K562 (cell line): ENCODE measurements at regions not wholly inside any gene's neighbourhood (a gene's known extent, or its start where the extent isn't known, plus 50 kb on each side); places are given as distances from the start of the nearest gene placed in this dataset.

Source experiments
- CCAR2 ChIP-seq: fragments of 200-400 bp; formaldehyde crosslinking; IDR thresholded peaks from 2 replicates; pipeline ENCODE4 v1.6.1; 2017; ENCODE audit warnings: mild to moderate bottlenecking, low read depth, low read length
- DIDO1 ChIP-seq: fragments of 450-650 bp; IDR thresholded peaks from 2 replicates; pipeline ENCODE4 v1.6.1; 2016; ENCODE audit warnings: low read depth, missing biosample characterization, missing genetic modification characterization
- FOXK1 ChIP-seq: sonication (generic); formaldehyde crosslinking; IDR thresholded peaks from 2 replicates; pipeline ENCODE4 v1.8.0; 2022; ENCODE audit warnings: missing genetic modification reagents, mild to moderate bottlenecking, borderline replicate concordance
- HCFC1 ChIP-seq: IDR thresholded peaks from 2 replicates; pipeline ENCODE4 v1.6.1; 2012; ENCODE audit warnings: low read depth, low read length, improper control_type of control experiment
- MXI1 ChIP-seq: IDR thresholded peaks from 2 replicates; pipeline ENCODE4 v1.6.1; 2011; ENCODE audit warnings: low read depth, mild to moderate bottlenecking, improper control_type of control experiment, low read length
- NEUROD1 ChIP-seq: fragments of 150-350 bp; IDR thresholded peaks from 2 replicates; pipeline ENCODE4 v1.6.1; 2014; ENCODE audit warnings: borderline replicate concordance, low read length, low read depth; ENCODE audit not compliant: partially characterized antibody
- NR2F6 ChIP-seq: fragments of 450-650 bp; formaldehyde crosslinking; IDR thresholded peaks from 2 replicates; pipeline ENCODE4 v1.4.0; 2020; ENCODE audit warnings: mild to moderate bottlenecking
- RBM25 ChIP-seq: fragments of 200-400 bp; formaldehyde crosslinking; IDR thresholded peaks from 2 replicates; pipeline ENCODE4 v1.6.1; 2018; ENCODE audit warnings: low read length, low read depth, moderate library complexity; ENCODE audit not compliant: severe bottlenecking
- SRSF3 ChIP-seq: fragments of 200-400 bp; formaldehyde crosslinking; IDR thresholded peaks from 2 replicates; pipeline ENCODE4 v1.6.1; 2016; ENCODE audit warnings: mild to moderate bottlenecking, low read length, moderate library complexity; ENCODE audit not compliant: insufficient read depth
- ZNF589 ChIP-seq: fragments of 200-800 bp; sonication (Bioruptor generic); IDR thresholded peaks from 2 replicates; pipeline ENCODE4 v1.6.1; 2016; ENCODE audit warnings: low read depth, missing genetic modification characterization, missing compliant biosample characterization
- TF ChIP-seq, protein P1 (sequence below): fragments of 200-600 bp; sonication (generic); IDR thresholded peaks from one replicate; pipeline ENCODE4 v1.6.1; 2012; ENCODE audit warnings: mild to moderate bottlenecking, low read depth, low read length, inconsistent platforms
- TF ChIP-seq, protein P2 (sequence below): sonication (generic); formaldehyde crosslinking; IDR thresholded peaks from 2 replicates; pipeline ENCODE4 v1.5.0; 2020; ENCODE audit warnings: missing genetic modification reagents
- TF ChIP-seq, protein P3 (sequence below): conservative IDR thresholded peaks from 2 replicates; pipeline ENCODE4 v1.6.1; 2011; ENCODE audit warnings: low read depth, mild to moderate bottlenecking, low read length; ENCODE audit not compliant: control insufficient read depth

DNA sequence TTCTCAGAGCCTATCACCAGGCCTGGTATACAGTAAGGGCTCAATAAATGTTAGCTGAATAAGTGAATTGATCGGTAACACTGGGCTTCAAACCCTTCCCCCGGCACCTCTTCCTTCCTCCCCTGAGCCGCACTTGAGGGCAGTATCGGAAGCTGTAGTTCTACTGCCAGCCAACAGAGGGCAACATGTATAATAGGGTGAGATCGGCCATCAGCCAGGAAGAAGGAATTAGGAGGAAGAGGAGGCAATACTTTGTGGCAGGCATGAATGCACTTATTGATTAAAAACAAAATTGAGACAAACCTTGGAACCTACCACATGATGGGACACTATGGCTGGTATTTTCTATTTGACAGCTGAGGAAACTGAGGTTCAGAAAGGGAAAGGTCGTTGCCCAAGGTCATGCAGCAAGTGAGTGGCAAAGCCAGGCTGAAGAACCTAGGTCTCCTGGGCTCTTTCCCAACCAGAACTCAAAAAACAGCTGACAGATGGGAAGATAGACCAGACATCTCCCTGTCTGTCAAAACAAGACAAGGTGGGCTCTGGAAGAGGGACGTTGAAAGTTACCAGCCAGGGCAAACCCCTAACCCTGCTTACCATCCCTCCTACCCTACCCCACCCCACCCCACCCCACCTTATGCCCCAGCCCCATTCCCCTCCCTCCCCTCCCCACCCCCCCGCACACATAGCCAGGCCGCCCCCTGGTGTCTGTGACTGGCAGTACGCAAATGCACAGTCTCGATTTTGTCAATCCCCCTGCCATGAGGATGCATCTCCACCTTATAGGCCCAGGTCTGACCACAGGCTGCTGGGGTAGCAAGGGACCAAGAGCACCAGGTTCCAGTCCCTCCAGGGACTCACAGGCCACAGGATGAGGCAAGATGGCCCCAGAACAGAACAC, 107.3 kb upstream of the RUNX3 start (continued):
- TF ChIP-seq, protein P1, sequence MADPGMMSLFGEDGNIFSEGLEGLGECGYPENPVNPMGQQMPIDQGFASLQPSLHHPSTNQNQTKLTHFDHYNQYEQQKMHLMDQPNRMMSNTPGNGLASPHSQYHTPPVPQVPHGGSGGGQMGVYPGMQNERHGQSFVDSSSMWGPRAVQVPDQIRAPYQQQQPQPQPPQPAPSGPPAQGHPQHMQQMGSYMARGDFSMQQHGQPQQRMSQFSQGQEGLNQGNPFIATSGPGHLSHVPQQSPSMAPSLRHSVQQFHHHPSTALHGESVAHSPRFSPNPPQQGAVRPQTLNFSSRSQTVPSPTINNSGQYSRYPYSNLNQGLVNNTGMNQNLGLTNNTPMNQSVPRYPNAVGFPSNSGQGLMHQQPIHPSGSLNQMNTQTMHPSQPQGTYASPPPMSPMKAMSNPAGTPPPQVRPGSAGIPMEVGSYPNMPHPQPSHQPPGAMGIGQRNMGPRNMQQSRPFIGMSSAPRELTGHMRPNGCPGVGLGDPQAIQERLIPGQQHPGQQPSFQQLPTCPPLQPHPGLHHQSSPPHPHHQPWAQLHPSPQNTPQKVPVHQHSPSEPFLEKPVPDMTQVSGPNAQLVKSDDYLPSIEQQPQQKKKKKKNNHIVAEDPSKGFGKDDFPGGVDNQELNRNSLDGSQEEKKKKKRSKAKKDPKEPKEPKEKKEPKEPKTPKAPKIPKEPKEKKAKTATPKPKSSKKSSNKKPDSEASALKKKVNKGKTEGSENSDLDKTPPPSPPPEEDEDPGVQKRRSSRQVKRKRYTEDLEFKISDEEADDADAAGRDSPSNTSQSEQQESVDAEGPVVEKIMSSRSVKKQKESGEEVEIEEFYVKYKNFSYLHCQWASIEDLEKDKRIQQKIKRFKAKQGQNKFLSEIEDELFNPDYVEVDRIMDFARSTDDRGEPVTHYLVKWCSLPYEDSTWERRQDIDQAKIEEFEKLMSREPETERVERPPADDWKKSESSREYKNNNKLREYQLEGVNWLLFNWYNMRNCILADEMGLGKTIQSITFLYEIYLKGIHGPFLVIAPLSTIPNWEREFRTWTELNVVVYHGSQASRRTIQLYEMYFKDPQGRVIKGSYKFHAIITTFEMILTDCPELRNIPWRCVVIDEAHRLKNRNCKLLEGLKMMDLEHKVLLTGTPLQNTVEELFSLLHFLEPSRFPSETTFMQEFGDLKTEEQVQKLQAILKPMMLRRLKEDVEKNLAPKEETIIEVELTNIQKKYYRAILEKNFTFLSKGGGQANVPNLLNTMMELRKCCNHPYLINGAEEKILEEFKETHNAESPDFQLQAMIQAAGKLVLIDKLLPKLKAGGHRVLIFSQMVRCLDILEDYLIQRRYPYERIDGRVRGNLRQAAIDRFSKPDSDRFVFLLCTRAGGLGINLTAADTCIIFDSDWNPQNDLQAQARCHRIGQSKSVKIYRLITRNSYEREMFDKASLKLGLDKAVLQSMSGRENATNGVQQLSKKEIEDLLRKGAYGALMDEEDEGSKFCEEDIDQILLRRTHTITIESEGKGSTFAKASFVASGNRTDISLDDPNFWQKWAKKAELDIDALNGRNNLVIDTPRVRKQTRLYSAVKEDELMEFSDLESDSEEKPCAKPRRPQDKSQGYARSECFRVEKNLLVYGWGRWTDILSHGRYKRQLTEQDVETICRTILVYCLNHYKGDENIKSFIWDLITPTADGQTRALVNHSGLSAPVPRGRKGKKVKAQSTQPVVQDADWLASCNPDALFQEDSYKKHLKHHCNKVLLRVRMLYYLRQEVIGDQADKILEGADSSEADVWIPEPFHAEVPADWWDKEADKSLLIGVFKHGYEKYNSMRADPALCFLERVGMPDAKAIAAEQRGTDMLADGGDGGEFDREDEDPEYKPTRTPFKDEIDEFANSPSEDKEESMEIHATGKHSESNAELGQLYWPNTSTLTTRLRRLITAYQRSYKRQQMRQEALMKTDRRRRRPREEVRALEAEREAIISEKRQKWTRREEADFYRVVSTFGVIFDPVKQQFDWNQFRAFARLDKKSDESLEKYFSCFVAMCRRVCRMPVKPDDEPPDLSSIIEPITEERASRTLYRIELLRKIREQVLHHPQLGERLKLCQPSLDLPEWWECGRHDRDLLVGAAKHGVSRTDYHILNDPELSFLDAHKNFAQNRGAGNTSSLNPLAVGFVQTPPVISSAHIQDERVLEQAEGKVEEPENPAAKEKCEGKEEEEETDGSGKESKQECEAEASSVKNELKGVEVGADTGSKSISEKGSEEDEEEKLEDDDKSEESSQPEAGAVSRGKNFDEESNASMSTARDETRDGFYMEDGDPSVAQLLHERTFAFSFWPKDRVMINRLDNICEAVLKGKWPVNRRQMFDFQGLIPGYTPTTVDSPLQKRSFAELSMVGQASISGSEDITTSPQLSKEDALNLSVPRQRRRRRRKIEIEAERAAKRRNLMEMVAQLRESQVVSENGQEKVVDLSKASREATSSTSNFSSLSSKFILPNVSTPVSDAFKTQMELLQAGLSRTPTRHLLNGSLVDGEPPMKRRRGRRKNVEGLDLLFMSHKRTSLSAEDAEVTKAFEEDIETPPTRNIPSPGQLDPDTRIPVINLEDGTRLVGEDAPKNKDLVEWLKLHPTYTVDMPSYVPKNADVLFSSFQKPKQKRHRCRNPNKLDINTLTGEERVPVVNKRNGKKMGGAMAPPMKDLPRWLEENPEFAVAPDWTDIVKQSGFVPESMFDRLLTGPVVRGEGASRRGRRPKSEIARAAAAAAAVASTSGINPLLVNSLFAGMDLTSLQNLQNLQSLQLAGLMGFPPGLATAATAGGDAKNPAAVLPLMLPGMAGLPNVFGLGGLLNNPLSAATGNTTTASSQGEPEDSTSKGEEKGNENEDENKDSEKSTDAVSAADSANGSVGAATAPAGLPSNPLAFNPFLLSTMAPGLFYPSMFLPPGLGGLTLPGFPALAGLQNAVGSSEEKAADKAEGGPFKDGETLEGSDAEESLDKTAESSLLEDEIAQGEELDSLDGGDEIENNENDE, result no peak
- TF ChIP-seq HCFC1 (0 out of 2 replicates have a peak, but pooled peaks have one; percentile 24), NR2F6 (CRISPR knock-in tag) (no peak), ZNF589 (CRISPR knock-in tag) (no peak), NEUROD1 (no peak), MXI1 (no peak), CCAR2 (no peak), DIDO1 (0 out of 2 replicates have a peak, but pooled peaks have one; percentile 54), FOXK1 (CRISPR knock-in tag) (no peak), SRSF3 (no peak), RBM25 (peak; percentile 95)
- TF ChIP-seq, protein P2, sequence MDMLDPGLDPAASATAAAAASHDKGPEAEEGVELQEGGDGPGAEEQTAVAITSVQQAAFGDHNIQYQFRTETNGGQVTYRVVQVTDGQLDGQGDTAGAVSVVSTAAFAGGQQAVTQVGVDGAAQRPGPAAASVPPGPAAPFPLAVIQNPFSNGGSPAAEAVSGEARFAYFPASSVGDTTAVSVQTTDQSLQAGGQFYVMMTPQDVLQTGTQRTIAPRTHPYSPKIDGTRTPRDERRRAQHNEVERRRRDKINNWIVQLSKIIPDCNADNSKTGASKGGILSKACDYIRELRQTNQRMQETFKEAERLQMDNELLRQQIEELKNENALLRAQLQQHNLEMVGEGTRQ (CRISPR knock-in tag), result no peak
- TF ChIP-seq, protein P3, sequence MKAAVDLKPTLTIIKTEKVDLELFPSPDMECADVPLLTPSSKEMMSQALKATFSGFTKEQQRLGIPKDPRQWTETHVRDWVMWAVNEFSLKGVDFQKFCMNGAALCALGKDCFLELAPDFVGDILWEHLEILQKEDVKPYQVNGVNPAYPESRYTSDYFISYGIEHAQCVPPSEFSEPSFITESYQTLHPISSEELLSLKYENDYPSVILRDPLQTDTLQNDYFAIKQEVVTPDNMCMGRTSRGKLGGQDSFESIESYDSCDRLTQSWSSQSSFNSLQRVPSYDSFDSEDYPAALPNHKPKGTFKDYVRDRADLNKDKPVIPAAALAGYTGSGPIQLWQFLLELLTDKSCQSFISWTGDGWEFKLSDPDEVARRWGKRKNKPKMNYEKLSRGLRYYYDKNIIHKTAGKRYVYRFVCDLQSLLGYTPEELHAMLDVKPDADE, result no peak
